A673 (cell line): ENCODE measurements at regions not wholly inside any gene's neighbourhood (a gene's known extent, or its start where the extent isn't known, plus 50 kb on each side); places are given as distances from the start of the nearest gene placed in this dataset.

ENCODE experiments used
- EZH2 ChIP-seq: fragments of 200-600 bp; sonication (generic); IDR thresholded peaks from 2 replicates; pipeline ENCODE4 v1.6.1; 2017; ENCODE audit warnings: borderline replicate concordance, low read depth, mild to moderate bottlenecking, mixed read lengths, antibody characterized with exemption, low read length; ENCODE audit not compliant: poor library complexity, severe bottlenecking
- TF ChIP-seq, protein P1 (sequence below): fragments of 300-800, 200-600 bp; sonication (generic); conservative IDR thresholded peaks from 2 replicates; pipeline ENCODE4 v1.5.1; 2017; ENCODE audit warnings: low read depth, mild to moderate bottlenecking, antibody characterized with exemption, low read length, moderate library complexity, mixed read lengths

DNA sequence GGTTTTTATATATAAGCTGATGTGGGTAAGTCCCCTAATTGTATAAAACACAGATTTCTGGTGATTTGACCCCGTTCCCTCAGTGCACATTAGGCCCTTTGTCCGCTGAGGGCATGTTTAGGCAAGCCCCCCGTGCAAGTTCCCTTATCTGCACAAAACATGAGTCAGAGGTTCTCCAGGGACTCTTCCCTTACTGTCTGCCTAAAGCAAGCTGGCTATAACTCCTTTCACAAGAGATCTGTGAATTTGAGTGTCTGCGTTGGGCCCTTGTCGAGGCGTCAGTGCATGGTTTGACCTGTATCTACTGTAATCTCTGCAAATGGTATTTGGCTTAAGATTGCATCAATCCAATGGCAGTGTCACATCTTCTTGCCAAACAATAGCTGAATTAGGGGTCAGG lies 712.8 kb downstream of the CDH8 start:
- TF ChIP-seq, protein P1, sequence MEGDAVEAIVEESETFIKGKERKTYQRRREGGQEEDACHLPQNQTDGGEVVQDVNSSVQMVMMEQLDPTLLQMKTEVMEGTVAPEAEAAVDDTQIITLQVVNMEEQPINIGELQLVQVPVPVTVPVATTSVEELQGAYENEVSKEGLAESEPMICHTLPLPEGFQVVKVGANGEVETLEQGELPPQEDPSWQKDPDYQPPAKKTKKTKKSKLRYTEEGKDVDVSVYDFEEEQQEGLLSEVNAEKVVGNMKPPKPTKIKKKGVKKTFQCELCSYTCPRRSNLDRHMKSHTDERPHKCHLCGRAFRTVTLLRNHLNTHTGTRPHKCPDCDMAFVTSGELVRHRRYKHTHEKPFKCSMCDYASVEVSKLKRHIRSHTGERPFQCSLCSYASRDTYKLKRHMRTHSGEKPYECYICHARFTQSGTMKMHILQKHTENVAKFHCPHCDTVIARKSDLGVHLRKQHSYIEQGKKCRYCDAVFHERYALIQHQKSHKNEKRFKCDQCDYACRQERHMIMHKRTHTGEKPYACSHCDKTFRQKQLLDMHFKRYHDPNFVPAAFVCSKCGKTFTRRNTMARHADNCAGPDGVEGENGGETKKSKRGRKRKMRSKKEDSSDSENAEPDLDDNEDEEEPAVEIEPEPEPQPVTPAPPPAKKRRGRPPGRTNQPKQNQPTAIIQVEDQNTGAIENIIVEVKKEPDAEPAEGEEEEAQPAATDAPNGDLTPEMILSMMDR: no peak
- no peak for TF ChIP-seq EZH2
